ENCODE measurements at regions not wholly inside any gene's neighbourhood (a gene's known extent, or its start where the extent isn't known, plus 50 kb on each side); places are given as distances from the start of the nearest gene placed in this dataset.

DNA sequence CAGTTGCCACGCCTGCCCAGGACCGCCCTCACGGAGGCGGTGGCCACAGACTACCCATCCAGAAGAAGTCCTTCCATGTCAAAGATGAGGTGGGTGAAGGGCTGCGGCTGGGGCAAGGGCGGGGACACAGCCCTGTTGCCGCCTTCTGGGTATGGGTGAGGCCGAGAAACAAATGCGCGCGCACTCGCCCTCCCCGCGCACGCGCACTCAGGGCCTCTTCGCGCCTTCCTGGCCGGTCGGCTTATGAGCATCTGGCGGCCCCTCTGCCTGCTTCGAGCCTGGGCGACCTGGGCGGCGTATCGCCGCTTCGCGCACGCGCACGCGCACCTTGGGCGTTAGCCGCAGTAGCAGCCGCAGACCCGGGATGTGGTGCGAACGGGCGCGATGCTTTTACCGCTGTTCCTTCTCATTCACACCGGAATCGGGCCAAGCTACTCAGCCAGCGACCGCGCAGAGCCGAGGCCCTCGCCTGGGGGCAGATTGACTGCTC lies 931.7 kb downstream of the NLGN4Y start:
- no peak for TF ChIP-seq EZH2 (IDR thresholded peaks at IDR 0.05; ENCODE audit: borderline replicate concordance, low read length)
- TF ChIP-seq CTCF (IDR thresholded peaks at IDR 0.05; ENCODE audit: low read length): no peak

Data from OCI-LY1 (cell line).